ENCODE measurements at regions not wholly inside any gene's neighbourhood (a gene's known extent, or its start where the extent isn't known, plus 50 kb on each side); places are given as distances from the start of the nearest gene placed in this dataset.

DNA sequence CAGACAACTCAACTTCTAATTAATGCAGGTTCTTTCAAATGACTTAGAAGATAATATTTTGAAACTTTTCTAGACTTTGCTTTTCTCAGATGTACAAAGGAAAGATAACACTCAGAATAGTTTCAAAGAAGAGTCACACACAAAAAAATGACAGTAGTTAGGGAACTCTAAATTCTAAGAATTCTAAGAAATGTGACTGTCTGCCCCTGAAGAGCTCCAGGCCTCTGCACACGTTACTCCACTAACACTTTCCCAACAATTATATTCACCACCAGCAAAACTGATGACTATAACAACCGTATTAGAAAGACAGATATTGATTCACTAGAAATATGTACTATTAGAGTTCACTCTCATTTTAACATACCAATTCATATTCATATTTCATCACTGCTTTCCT, 133.3 kb upstream of the SMLR1 start:
- H3K27ac Mint-ChIP-seq, result no peak overlapping the region
- CTCF ChIA-PET, result interaction anchor here (0.8 to 1.0 kb wide), 3 partner anchors 118 to 372 kb away, joined by 3 read pairs; no protein-coding TSS in a partner anchor
- intact Hi-C loops (cut with micrococcal nuclease), result no loop called here
- no peak overlapping the region for H3K4me3 Mint-ChIP-seq
- POLR2A ChIA-PET, result no interaction called here
- H3K4me1 Mint-ChIP-seq (ENCODE audit: low read depth), result peaks cover 21% of the 10 kb centered on the region
- peaks cover 5% of the 10 kb centered on the region for H3K9me3 Mint-ChIP-seq
- H3K36me3 Mint-ChIP-seq (ENCODE audit: low read depth), result no peaks in the 10 kb centered on the region
- no peaks in the 10 kb centered on the region for H3K27me3 Mint-ChIP-seq
- TF ChIP-seq, protein P1, sequence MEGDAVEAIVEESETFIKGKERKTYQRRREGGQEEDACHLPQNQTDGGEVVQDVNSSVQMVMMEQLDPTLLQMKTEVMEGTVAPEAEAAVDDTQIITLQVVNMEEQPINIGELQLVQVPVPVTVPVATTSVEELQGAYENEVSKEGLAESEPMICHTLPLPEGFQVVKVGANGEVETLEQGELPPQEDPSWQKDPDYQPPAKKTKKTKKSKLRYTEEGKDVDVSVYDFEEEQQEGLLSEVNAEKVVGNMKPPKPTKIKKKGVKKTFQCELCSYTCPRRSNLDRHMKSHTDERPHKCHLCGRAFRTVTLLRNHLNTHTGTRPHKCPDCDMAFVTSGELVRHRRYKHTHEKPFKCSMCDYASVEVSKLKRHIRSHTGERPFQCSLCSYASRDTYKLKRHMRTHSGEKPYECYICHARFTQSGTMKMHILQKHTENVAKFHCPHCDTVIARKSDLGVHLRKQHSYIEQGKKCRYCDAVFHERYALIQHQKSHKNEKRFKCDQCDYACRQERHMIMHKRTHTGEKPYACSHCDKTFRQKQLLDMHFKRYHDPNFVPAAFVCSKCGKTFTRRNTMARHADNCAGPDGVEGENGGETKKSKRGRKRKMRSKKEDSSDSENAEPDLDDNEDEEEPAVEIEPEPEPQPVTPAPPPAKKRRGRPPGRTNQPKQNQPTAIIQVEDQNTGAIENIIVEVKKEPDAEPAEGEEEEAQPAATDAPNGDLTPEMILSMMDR (IDR thresholded peaks at IDR 0.05), result no peak
- ATAC-seq (no peak), DNase-seq (peak; percentile 8)

- intact Hi-C loops (cut with micrococcal nuclease), result no loop called here
- no peak overlapping the region for H3K27ac Mint-ChIP-seq
- ATAC-seq (no peak), DNase-seq (no peak)
- H3K4me3 Mint-ChIP-seq, result no peak overlapping the region
- TF ChIP-seq, protein P1 (IDR thresholded peaks at IDR 0.05), result no peak
- no peaks in the 10 kb centered on the region for H3K36me3 Mint-ChIP-seq (ENCODE audit: low read depth)
- ChIA-PET POLR2A (no interaction called here), CTCF (no interaction called here)
- H3K4me1 Mint-ChIP-seq (ENCODE audit: low read depth), result peaks cover 21% of the 10 kb centered on the region
- no peaks in the 10 kb centered on the region for H3K27me3 Mint-ChIP-seq
- H3K9me3 Mint-ChIP-seq, result peaks cover 5% of the 10 kb centered on the region
Observed at GRCh38 chr6:130694606-130695005, 132.6 kb upstream of the SMLR1 start.

GRCh38 chr6:130696806-130697205, 130.4 kb upstream of the SMLR1 start:
- TF ChIP-seq, protein P1 (IDR thresholded peaks at IDR 0.05), result no peak
- Mint-ChIP-seq H3K27ac (no peak overlapping the region), H3K36me3 (ENCODE audit: low read depth) (no peaks in the 10 kb centered on the region), H3K27me3 (no peaks in the 10 kb centered on the region), H3K4me3 (no peak overlapping the region), H3K4me1 (ENCODE audit: low read depth) (peaks cover 20% of the 10 kb centered on the region), H3K9me3 (peaks cover 5% of the 10 kb centered on the region)
- POLR2A ChIA-PET, result no interaction called here
- intact Hi-C loops (cut with micrococcal nuclease), result no loop called here
- no peak for ATAC-seq
- CTCF ChIA-PET, result interaction anchor here (1.1 to 1.9 kb wide), 4 partner anchors 23 to 375 kb away, joined by 3 to 11 read pairs (median 6); no protein-coding TSS in a partner anchor
- DNase-seq, result no peak

DNA sequence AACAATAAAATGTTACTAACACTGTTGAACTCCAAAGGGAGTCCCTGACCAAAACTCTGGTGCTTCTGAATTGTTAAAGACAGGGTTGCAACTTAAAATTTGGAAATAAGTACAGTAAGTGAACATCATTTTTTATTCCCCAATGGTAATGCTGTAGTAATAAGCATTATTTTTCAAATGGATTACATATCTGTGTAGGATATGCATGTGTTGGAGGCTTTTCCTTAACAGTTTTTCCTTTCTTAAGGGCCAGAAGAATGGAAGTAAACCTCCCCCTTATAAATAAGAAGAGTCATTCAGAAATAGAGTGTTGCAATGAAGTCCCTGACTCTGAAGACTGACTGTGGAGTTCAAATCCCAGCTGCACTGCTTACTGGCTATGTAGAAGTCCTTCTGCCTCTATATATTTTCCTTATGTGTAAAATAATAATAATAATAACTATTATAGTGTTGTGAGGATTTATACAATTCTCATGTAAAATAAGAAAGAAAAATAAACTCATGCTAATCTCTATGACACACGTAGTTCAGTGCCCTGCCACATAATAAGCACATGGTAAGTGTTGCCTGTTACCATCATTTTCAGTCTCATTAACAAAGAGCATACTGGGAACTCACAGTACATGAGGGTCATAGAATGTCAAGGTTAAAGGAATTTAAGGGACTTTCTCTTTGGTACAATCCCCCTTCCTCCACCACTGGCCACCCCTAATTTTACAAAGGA, 129.8 kb upstream of the SMLR1 start:
- Mint-ChIP-seq H3K27me3 (no peaks in the 10 kb centered on the region), H3K36me3 (ENCODE audit: low read depth) (no peaks in the 10 kb centered on the region), H3K4me3 (no peak overlapping the region), H3K4me1 (ENCODE audit: low read depth) (peaks cover 26% of the 10 kb centered on the region), H3K27ac (peak overlapping the region; percentile 57), H3K9me3 (peaks cover 5% of the 10 kb centered on the region)
- TF ChIP-seq, protein P1 (IDR thresholded peaks at IDR 0.05), result no peak
- peak; percentile 80 for ATAC-seq
- no peak for DNase-seq
- CTCF ChIA-PET, result interaction anchor here (0.8 to 3.6 kb wide), 37 partner anchors 9 to 654 kb away, joined by 3 to 33 read pairs (median 4); partner anchors contain the start of gene TMEM200A
- POLR2A ChIA-PET, result no interaction called here
- intact Hi-C loops (cut with micrococcal nuclease), result no loop called here

GRCh38 chr6:130697995-130698535, 129.1 kb upstream of the SMLR1 start:
- intact Hi-C loops (cut with micrococcal nuclease), result loop anchor here (1.0 kb wide), 1 partner anchor 376 kb away; no protein-coding TSS in a partner anchor
- TF ChIP-seq, protein P1 (IDR thresholded peaks at IDR 0.05), result peak; percentile 89
- Mint-ChIP-seq H3K36me3 (ENCODE audit: low read depth) (no peaks in the 10 kb centered on the region), H3K4me1 (ENCODE audit: low read depth) (peaks cover 26% of the 10 kb centered on the region), H3K4me3 (no peak overlapping the region), H3K27ac (peak overlapping the region; percentile 57), H3K9me3 (peaks cover 5% of the 10 kb centered on the region), H3K27me3 (no peaks in the 10 kb centered on the region)
- DNase-seq, result peak; percentile 82
- ChIA-PET CTCF (interaction anchor here (0.5 to 3.6 kb wide), 71 partner anchors 8 to 1707 kb away, joined by 3 to 33 read pairs (median 4); partner anchors contain the start of gene TMEM200A), POLR2A (interaction anchor here (0.6 kb wide), 2 partner anchors 30 to 376 kb away, joined by 3 read pairs; no protein-coding TSS in a partner anchor)
- ATAC-seq, result peak; percentile 95

Measured in activated CD8-positive, alpha-beta T cell treated with anti-CD3 and anti-CD28 coated beads for 36 hours (primary cell).